ENCODE measurements at regions not wholly inside any gene's neighbourhood (a gene's known extent, or its start where the extent isn't known, plus 50 kb on each side); places are given as distances from the start of the nearest gene placed in this dataset.
"Not testable (repeated sequence)": the region's sequence is repeated elsewhere in the genome, so short reads cannot be mapped to it uniquely, and the experiment has no call there.

DNA sequence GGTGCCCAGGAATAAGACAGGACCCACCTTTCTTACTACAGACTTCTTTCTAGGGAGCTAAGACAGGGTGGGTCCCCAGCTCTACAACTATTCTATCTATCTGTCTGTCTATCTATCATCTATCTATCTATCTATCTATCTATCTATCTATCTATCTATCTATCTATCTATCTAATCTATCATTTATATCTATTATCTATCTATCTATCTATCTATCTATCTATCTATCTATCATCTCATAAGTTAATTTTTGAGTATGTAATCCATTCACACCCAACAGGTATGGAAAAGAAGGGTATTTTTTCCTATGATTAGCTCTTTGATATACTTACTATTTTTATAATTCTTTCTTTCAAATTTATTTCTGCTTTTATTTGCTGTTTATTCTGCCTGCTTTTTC lies 55.9 kb downstream of the BAMBI start:
- ChIA-PET CTCF (no interaction called here), POLR2A (no interaction called here)

DNA sequence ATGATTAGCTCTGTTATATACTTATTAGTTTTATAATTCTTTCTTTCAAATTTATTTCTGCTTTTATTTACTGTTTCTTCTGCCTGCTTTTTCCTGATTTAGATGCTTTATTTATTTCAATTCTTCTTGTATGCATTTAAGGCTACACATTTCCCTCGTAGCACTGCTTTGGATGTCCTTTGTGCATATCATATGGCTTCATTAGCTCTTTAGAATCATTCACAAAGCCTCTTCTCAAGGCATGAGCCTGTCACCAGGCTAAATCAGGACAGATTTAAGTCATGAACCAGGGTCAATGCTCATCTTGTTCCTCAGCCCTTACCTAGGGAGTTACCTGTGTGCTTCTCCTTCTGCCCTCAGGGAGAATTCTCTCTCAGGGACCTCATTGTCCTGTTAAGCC lies 56.3 kb downstream of the BAMBI start:
- CTCF ChIA-PET = no interaction called here
- POLR2A ChIA-PET = no interaction called here

DNA sequence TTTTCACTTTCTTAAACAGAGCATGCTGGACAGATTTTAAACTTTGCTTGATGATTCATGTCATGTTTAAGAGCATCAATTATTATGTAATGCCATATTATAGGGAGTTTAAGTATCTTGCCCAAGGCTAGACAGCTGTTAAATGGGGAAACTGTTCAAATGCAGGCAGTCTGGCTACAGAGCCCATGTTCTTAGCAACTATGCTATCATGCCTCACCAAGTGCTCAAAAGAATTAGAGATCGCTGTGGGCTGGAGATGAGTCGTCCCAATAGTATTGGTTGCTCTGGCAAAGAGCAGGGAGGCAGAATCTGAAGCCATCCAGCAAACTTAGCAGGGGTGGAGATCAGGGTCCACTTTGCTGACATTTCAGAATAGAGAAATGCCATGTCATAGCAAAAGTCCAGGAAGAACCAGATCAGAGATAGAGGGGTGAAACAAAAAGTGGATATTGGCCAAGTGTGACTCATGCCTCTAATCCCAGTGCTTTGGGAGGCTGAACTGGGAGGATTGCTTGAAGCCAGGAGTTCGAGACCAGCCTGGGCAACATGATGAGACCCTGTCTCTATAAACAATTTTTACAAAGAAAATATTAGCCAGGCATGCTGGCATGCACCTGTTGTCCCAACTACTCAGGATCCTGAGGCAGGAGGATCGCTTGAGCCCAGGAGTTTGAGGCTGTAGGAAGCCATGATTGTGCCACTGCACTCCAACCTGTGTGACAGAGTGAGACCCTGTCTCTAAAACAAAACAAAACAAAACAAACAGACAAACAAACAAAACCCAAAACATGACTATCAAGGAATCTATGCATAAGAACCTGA lies 57.8 kb downstream of the BAMBI start:
- ChIA-PET CTCF (interaction anchor here (0.6 kb wide), 1 partner anchor 36 kb away, joined by 3 read pairs; no protein-coding TSS in a partner anchor), POLR2A (no interaction called here)

DNA sequence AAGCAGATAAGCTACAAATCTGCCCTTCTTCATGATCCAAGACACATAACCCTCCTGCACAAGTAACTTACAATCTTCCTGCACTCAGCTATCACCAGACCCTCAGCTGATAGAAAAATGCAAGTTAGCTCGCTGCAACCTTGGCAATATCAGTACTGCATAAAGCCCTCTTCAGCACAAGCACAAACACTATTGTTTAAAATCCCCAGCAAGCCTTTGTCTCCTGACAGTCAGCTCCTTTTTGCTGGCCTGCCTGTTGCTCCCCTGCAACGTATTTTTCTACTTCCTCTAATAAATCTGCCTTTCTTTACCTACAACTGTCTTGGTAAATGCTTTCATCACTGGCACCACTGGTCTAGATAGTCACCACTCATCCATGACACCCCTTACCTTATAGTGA lies 59.8 kb downstream of the BAMBI start:
- ChIA-PET POLR2A (no interaction called here), CTCF (interaction anchor here (0.7 kb wide), 1 partner anchor 60 kb away, joined by 3 read pairs; the partner anchor contains the start of gene BAMBI)

- ChIA-PET CTCF (no interaction called here), POLR2A (no interaction called here)
Observed at GRCh38 chr10:28738200-28738599, 60.9 kb downstream of the BAMBI start.

GRCh38 chr10:28743576-28743975 lies 66.3 kb downstream of the BAMBI start:
- POLR2A ChIA-PET = no interaction called here
- CTCF ChIA-PET = no interaction called here

DNA sequence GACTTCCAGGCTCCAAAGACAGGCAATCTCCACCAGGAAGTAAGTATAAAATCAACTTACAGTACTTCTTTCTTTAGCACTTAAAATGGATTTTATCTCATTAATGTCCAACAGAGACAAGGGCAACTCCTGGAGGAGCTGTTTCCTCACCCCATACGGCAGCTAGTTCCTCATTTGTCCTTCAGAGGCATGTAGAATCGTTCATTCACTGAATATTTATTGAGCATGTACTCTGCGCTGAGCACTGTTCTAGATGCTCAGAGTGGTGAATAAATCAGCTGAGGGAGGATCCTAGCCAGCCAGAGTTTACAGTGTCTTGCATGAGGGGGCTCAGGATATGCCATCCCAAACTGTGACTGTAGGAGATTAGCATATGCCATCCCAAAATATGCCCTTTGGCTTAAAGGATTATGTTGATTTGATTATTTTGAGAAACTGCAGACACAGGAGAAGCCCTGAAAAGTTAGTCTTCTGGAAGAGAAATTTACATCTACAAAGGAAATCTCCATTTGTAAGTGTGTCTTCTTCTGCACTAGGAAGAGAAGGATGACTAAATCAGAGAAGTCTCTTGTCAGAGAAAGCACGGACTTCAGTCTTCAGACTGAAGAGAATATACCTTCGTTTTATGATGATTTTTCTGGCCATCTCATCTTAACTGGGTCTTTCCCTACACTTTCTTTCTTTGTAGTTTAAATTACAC lies 66.9 kb downstream of the BAMBI start:
- POLR2A ChIA-PET = no interaction called here
- CTCF ChIA-PET = no interaction called here

DNA sequence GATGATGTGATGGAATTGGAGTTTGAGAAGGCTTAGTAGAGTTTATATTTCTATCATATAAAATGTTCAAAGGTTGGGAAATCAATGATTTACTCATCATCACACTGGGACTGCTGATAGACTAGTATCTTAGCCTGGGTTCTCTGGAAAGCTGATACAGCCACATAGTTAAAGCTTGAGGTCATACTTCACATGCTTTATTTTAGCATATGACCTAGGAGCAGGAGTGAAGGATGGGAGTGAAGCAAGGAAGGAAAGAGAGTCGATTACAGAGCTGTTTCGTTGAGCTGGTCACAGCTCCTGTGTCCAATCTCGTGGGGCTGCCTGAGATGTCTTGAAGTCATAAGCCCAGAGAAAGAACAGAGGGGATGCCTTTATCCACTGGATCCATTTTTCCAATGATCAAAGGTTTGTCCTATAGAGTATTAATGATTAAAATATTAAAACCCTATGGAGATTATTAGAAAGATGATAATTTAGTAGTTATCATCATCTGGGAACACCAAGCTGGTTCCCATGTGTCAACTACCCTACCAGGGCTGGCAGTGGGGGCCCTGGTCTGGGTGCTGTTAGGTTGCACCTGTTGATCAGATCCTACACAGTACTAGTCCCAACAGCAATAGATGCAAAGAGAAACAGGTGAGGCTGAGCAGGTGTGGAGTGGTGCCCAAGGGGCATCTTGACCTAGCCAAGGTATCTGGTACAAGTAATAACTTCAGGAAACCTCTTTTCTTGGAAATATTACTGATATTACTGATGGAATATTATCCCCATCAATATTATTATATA lies 77.8 kb downstream of the BAMBI start:
- CTCF ChIA-PET = interaction anchor here (0.9 to 1.0 kb wide), 2 partner anchors 12 to 550 kb away, joined by 3 read pairs; no protein-coding TSS in a partner anchor
- POLR2A ChIA-PET = no interaction called here

- ChIA-PET POLR2A (no interaction called here), CTCF (no interaction called here)
Observed at GRCh38 chr10:28761084-28761846, 83.9 kb downstream of the BAMBI start.

DNA sequence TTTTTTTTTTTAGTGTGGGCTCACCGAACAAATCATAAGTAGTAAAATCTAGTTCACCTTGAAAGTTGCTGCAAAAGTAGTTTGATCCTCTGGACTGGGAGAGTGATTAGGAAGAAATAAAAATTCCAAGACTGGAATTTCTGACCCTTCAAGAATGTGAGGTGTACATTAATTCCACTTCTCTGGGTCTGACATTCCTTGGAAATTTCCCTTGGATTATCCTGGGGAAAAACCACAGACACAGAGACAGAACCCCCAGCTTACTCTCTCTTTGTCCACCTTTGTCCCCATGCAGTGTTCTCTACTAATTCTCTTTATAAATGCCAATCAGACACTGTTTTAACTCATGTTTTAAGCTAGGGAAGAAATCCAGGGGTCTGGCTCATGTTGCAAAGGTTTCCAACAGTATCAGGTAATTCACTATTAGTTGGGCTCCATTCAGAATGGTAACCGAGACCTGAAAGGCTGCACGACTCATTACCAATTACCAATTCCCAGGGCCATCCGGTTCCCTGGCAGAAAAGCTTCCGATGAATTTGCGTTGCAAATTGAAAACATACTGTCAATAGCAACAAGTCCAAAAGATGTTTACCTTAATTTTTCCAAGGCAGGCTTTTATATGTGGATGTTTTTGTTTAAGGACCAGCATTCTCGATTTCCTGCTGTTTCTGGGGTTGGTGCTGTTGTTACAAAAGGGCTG lies 86.3 kb downstream of the BAMBI start:
- POLR2A ChIA-PET = no interaction called here
- CTCF ChIA-PET = no interaction called here

GRCh38 chr10:28765641-28766040 lies 88.3 kb downstream of the BAMBI start:
- CTCF ChIA-PET = interaction anchor here (1.0 kb wide), 1 partner anchor 102 kb away, joined by 3 read pairs; no protein-coding TSS in a partner anchor
- POLR2A ChIA-PET = no interaction called here

GRCh38 chr10:28768227-28768626 lies 90.9 kb downstream of the BAMBI start:
- ChIA-PET POLR2A (no interaction called here), CTCF (no interaction called here)

GRCh38 chr10:28769091-28769604 lies 91.8 kb downstream of the BAMBI start:
- CTCF ChIA-PET = no interaction called here
- POLR2A ChIA-PET = no interaction called here

DNA sequence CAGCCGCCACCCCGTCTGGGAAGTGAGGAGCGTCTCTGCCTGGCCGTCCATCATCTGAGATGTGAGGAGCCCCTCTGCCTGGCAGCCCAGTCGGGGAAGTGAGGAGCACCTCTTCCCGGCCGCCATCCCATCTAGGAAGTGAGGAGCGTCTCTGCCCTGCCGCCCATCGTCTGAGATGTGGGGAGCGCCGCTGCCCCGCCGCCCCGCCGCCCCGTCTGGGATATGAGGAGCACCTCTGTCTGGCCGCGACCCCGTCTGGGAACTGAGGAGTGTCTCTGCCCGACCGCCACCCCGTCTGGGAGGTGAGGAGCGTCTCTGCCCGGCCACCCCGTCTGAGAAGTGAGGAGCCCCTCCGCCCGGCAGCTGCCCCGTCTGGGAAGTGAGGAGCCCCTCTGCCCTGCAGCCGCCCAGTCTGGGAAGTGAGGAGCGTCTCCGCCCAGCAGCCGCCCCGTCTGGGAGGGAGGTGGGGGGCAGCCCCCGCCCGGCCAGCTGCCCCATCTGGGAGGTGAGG lies 94.3 kb downstream of the BAMBI start:
- POLR2A ChIA-PET, CTCF ChIA-PET: not testable (repeated sequence)

GRCh38 chr10:28774051-28774995 lies 97.0 kb downstream of the BAMBI start:
- ChIA-PET POLR2A (no interaction called here), CTCF (no interaction called here)

DNA sequence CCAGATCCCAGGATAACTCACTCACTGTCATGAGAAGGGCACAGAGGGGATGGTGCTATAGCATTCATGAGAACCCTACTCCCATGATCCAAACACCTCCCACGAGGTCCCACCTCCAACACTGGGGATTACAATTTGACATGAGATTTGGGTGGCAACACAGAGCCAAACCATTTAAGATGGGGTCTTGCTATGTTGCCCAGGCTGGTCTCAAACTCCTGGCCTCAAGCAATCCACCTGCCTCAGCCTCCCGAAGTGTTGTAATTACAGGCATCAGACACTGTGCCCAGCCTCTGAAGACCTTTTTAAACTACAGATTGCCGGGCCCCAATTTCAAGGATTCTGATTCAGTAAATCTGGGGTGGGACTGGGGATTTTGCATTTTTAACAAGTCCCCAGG lies 98.5 kb downstream of the BAMBI start:
- ChIA-PET CTCF (no interaction called here), POLR2A (no interaction called here)

- ChIA-PET POLR2A (no interaction called here), CTCF (no interaction called here)
Observed at GRCh38 chr10:28776519-28776918, 99.2 kb downstream of the BAMBI start.

DNA sequence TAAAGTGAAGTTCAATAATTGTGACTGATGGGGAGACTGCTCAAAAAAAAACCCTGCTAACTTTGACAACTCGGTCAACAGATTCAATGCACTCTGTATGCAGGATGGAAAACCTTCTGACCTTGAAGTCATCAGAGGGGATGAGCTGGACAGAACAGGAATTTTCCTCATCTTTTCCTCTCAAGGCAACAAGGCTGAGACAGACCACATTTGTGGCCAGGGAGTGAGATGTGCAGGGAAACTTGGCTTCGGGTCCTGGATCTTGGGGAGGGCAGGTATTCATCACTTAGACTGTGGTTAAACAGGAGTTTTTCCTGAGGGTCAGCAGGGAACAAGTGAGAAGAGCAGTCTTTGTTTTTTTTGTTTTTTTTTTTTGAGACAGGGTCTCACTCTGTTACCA lies 100.6 kb downstream of the BAMBI start:
- ChIA-PET CTCF (no interaction called here), POLR2A (no interaction called here)
